HG02588 (cell line): ENCODE measurements at regions not wholly inside any gene's neighbourhood (a gene's known extent, or its start where the extent isn't known, plus 50 kb on each side); places are given as distances from the start of the nearest gene placed in this dataset.

ENCODE experiments used
- ATAC-seq: cut with Tn5 transposase; IDR thresholded peaks from one replicate; pipeline ENCODE4 v1.9.1; 2021; ENCODE audit warnings: mild to moderate bottlenecking, moderate library complexity; ENCODE audit not compliant: unreplicated experiment

GRCh38 chr11:128302425-128303186 lies 284.8 kb downstream of the ETS1 start:
- ATAC-seq = peak; percentile 77

GRCh38 chr11:128301756-128302155 lies 285.6 kb downstream of the ETS1 start:
- ATAC-seq = no peak

GRCh38 chr11:128300785-128301184 lies 286.6 kb downstream of the ETS1 start:
- no peak for ATAC-seq

- ATAC-seq = no peak
These were observed 288.1 kb downstream of the ETS1 start for GRCh38 chr11:128299132-128299726.

- ATAC-seq = no peak
These were observed 289.1 kb downstream of the ETS1 start for GRCh38 chr11:128298271-128298670.

- no peak for ATAC-seq
These were observed 289.6 kb downstream of the ETS1 start for GRCh38 chr11:128297805-128298204.

- ATAC-seq = no peak
These were observed 290.2 kb downstream of the ETS1 start for GRCh38 chr11:128297091-128297651.

- ATAC-seq = no peak
These were observed 292.7 kb downstream of the ETS1 start for GRCh38 chr11:128294671-128295050.

- no peak for ATAC-seq
These were observed 293.2 kb downstream of the ETS1 start for GRCh38 chr11:128294001-128294670.

GRCh38 chr11:128291835-128292234 lies 295.5 kb downstream of the ETS1 start:
- ATAC-seq = no peak

- no peak for ATAC-seq
These were observed 296.4 kb downstream of the ETS1 start for GRCh38 chr11:128291007-128291406.

- ATAC-seq = peak; percentile 77
These were observed 297.1 kb downstream of the ETS1 start for GRCh38 chr11:128290106-128290840.

- peak; percentile 43 for ATAC-seq
These were observed 298.3 kb downstream of the ETS1 start for GRCh38 chr11:128289048-128289447.

- ATAC-seq = no peak
These were observed 299.0 kb downstream of the ETS1 start for GRCh38 chr11:128288368-128288767.

- ATAC-seq = no peak
These were observed 302.0 kb downstream of the ETS1 start for GRCh38 chr11:128285321-128285720.

- ATAC-seq = no peak
These were observed 302.7 kb downstream of the ETS1 start for GRCh38 chr11:128284634-128285033.

- ATAC-seq = no peak
These were observed 303.9 kb downstream of the ETS1 start for GRCh38 chr11:128283451-128283850.

- ATAC-seq = no peak
These were observed 305.3 kb downstream of the ETS1 start for GRCh38 chr11:128282053-128282452.

- no peak for ATAC-seq
These were observed 307.5 kb downstream of the ETS1 start for GRCh38 chr11:128279866-128280265.

GRCh38 chr11:128273736-128274135 lies 313.6 kb downstream of the ETS1 start:
- ATAC-seq = no peak

GRCh38 chr11:128271401-128271800 lies 316.0 kb downstream of the ETS1 start:
- ATAC-seq = no peak
